ENCODE measurements at regions not wholly inside any gene's neighbourhood (a gene's known extent, or its start where the extent isn't known, plus 50 kb on each side); places are given as distances from the start of the nearest gene placed in this dataset.

DNA sequence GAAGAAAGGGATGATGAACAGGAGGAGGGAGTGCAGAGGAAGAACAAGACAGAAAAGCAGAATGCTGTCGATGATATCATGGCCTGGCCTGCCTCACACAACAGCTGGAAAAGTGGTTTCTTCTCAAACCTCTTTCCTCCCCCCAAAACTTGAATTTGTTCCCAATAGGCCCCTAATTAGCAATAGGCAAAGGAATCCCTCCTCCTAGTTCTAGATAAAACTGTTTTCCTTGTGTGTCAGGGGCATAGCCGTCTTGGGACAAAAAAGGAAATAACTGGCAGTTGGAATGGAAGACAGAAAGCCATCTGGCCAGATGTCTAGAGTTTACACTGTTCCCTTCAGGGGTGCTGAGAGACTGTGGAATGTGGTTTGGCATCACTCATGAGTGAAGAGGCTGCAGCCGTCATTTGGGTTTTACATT is 177.8 kb upstream of the C1QTNF7 start:
- H3K4me3 ChIP-seq (ENCODE audit: low read depth, low read length) = no peak overlapping the region
- H3K36me3 ChIP-seq = no peaks in the 10 kb centered on the region
- H3K27me3 ChIP-seq (ENCODE audit: insufficient read depth, low read depth, severe bottlenecking) = no peaks in the 10 kb centered on the region
- no peak for DNase-seq
- H3K9me3 ChIP-seq (ENCODE audit: severe bottlenecking) = no peaks in the 10 kb centered on the region
- TF ChIP-seq, protein P1, sequence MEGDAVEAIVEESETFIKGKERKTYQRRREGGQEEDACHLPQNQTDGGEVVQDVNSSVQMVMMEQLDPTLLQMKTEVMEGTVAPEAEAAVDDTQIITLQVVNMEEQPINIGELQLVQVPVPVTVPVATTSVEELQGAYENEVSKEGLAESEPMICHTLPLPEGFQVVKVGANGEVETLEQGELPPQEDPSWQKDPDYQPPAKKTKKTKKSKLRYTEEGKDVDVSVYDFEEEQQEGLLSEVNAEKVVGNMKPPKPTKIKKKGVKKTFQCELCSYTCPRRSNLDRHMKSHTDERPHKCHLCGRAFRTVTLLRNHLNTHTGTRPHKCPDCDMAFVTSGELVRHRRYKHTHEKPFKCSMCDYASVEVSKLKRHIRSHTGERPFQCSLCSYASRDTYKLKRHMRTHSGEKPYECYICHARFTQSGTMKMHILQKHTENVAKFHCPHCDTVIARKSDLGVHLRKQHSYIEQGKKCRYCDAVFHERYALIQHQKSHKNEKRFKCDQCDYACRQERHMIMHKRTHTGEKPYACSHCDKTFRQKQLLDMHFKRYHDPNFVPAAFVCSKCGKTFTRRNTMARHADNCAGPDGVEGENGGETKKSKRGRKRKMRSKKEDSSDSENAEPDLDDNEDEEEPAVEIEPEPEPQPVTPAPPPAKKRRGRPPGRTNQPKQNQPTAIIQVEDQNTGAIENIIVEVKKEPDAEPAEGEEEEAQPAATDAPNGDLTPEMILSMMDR (IDR thresholded peaks at IDR 0.05; ENCODE audit: low read depth, low read length) = no peak
- H3K27ac ChIP-seq = no peak overlapping the region

DNA sequence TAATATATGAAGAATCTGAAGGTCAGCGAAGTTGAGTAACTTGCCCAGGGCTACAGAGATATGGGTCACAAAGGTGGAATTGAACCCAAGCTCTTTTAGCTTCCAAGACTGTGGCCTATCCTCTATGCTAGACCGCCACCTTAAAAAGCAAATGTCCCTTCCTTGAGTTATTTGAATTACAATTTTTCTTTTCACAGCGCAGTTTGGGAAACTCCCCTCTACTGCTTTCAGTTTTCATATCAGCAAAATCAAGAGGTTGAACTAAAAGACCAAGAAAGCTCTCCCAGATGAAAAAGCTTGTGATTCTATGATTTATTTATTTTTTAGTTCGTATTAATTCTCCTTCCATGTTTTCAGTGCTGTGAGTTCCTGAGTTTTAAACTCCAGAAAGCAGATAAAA is 174.5 kb upstream of the C1QTNF7 start:
- TF ChIP-seq, protein P1 (IDR thresholded peaks at IDR 0.05; ENCODE audit: low read depth, low read length) = no peak
- no peak overlapping the region for H3K4me3 ChIP-seq (ENCODE audit: low read depth, low read length)
- no peak overlapping the region for H3K27ac ChIP-seq
- H3K27me3 ChIP-seq (ENCODE audit: insufficient read depth, low read depth, severe bottlenecking) = no peaks in the 10 kb centered on the region
- no peaks in the 10 kb centered on the region for H3K9me3 ChIP-seq (ENCODE audit: severe bottlenecking)
- H3K36me3 ChIP-seq = no peaks in the 10 kb centered on the region
- DNase-seq = no peak

- TF ChIP-seq, protein P1 (IDR thresholded peaks at IDR 0.05; ENCODE audit: low read depth, low read length) = no peak
- DNase-seq = no peak
- Histone ChIP-seq H3K36me3 (no peaks in the 10 kb centered on the region), H3K27me3 (ENCODE audit: insufficient read depth, low read depth, severe bottlenecking) (no peaks in the 10 kb centered on the region), H3K4me3 (ENCODE audit: low read depth, low read length) (no peak overlapping the region), H3K27ac (no peak overlapping the region), H3K9me3 (ENCODE audit: severe bottlenecking) (no peaks in the 10 kb centered on the region)
Measured at GRCh38 chr4:15254236-15254880, 173.5 kb upstream of the C1QTNF7 start.

DNA sequence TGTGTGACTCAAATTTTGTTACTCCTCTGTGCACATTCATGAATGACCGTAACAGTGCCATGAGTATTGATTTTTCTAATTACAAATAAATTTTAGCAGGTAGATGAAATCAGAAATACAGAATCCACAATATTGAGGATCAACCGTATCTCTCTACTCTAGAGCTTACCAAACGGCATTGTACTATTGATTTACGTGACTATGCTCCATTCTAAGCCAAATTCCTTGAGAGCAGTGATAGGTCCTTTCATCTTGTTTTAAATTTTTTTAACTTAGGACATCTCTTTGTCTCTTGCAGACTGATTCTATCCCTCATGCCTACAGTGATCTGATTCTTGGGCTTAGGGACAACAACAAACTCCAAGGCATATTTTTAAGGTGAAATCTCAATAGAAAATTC is 172.3 kb upstream of the C1QTNF7 start:
- H3K9me3 ChIP-seq (ENCODE audit: severe bottlenecking) = no peaks in the 10 kb centered on the region
- no peak overlapping the region for H3K4me3 ChIP-seq (ENCODE audit: low read depth, low read length)
- DNase-seq = no peak
- TF ChIP-seq, protein P1 (IDR thresholded peaks at IDR 0.05; ENCODE audit: low read depth, low read length) = no peak
- no peaks in the 10 kb centered on the region for H3K36me3 ChIP-seq
- no peak overlapping the region for H3K27ac ChIP-seq
- no peaks in the 10 kb centered on the region for H3K27me3 ChIP-seq (ENCODE audit: insufficient read depth, low read depth, severe bottlenecking)

- Histone ChIP-seq H3K4me3 (ENCODE audit: low read depth, low read length) (no peak overlapping the region), H3K27ac (no peak overlapping the region), H3K9me3 (ENCODE audit: severe bottlenecking) (no peaks in the 10 kb centered on the region), H3K27me3 (ENCODE audit: insufficient read depth, low read depth, severe bottlenecking) (no peaks in the 10 kb centered on the region), H3K36me3 (no peaks in the 10 kb centered on the region)
- TF ChIP-seq, protein P1 (IDR thresholded peaks at IDR 0.05; ENCODE audit: low read depth, low read length) = no peak
- no peak for DNase-seq
Measured at GRCh38 chr4:15260758-15261157, 167.1 kb upstream of the C1QTNF7 start.

DNA sequence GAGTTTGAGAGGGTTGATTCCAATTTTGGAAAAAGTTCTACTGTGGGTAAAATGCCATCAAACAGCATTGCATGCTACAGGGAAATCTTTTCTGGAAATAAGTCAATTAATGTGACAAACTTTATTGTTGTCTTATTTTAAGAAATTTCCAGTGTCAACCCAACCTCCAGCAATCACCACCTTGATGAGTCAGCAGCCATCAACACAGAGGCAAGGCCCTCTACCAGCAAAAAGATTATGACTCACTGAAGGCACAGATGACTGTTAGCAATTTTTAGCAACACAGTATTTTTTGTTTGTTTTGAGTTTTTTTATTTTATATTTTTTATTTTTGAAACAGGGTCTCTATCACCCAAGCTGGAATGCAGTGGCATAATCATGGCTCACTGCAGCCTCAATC is 165.4 kb upstream of the C1QTNF7 start:
- no peaks in the 10 kb centered on the region for H3K27me3 ChIP-seq (ENCODE audit: insufficient read depth, low read depth, severe bottlenecking)
- TF ChIP-seq, protein P1 (IDR thresholded peaks at IDR 0.05; ENCODE audit: low read depth, low read length) = no peak
- H3K4me3 ChIP-seq (ENCODE audit: low read depth, low read length) = no peak overlapping the region
- H3K36me3 ChIP-seq = no peaks in the 10 kb centered on the region
- no peak for DNase-seq
- no peak overlapping the region for H3K27ac ChIP-seq
- H3K9me3 ChIP-seq (ENCODE audit: severe bottlenecking) = no peaks in the 10 kb centered on the region

Data from WERI-Rb-1 (cell line).